COLO668 (cell line): ENCODE measurements at regions not wholly inside any gene's neighbourhood (a gene's known extent, or its start where the extent isn't known, plus 50 kb on each side); places are given as distances from the start of the nearest gene placed in this dataset.

Experiments used
- DNase-seq: peaks from one replicate; lab custom pipeline; 2025; ENCODE audit not compliant: unreplicated experiment; lab: John Stamatoyannopoulos, UW

DNA sequence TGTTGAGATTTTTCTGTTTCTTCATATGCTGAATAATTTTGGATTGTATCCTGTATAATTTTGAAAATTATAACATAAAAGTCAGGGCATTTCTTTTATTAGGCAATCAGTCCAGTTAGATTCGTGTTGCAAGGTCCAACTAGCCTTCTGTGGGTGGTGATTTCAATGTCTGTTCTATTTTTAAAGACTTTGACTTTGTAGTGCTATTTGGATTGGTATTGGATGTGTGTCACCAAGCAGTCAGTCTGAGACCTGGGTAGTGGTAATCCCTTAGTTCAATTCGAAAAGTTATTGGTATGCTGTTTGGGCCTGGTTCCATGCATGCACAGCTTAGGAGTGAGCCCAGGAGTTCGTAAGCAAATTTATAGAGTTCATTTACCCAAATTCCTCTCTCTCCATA is 82.2 kb downstream of the EPDR1 start:
- DNase-seq, result no peak

DNA sequence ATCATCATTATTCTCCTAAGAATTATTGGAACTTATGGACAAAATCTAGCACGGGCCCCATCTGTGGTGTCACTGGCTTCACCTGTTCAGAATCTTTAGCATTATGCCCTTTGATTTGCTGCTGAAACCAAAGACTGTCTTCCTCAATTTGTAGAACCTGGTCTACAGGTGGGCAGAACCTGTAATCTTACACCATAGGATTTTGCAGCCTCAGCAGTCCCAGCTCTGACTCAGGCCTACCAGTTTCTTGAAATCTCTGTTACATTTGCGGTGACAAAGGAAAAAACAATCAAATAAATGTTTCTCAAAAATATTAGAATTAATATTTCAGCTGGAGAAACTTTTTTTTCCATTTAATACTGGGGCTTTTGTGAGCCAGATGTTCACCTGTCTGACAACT is 86.1 kb downstream of the EPDR1 start:
- DNase-seq, result no peak

DNA sequence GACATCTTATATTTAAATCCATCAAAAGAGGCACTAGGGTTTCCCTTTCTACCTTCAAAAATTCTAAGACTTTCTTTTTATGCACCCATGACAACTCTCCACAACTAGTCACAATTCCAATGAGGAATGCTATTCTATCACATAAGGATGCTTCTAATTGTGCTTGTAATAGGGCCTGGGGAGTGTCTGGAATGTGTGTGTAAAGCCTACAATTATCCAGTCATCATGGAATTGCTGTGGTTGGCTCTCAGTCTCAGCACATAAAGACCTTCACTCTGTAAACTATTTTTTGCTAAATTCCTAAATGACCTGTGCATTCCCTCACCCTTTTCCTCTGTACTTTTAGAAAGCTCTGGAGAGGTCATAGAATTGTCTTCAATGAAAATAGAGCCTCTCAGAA is 86.7 kb downstream of the EPDR1 start:
- DNase-seq, result no peak

DNA sequence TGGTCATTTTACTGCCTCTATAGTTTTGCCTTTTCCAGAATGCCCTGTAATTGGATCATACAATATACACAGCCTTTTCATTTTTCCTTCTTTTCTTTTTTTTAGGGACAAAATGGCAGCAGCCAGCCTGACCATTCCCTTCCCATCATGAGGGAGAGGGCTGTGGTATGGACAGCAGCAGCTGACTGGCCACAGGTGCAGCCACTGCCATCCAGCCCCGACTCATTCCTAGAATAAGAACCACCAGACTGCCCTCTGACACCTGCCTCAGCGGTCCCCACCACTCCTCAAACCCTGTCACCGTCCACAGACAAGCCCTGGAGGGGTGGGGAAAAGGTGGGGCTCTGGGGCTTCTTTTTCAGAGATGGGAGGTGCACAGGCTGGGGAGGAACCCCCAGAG is 92.8 kb downstream of the EPDR1 start:
- no peak for DNase-seq

DNA sequence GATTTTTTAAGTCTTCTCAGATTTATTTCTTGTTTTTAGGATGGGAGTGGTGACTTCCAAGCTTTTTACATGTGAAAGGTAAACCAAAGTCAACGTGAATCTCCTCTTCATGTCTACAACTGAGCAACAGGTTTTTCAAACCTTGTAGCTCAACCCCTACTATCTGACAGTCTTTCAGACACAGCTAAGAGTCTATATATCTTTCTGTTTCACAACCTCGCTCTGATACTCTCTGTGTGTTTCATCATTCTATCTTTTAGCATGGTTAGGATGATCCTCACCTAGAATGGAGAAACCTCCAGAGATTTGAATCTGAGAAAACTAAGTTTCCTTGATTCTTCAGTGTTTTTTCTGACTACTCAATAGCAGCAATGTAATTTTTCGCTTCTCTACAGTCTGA is 96.1 kb downstream of the EPDR1 start:
- DNase-seq, result no peak

- no peak for DNase-seq
These were observed 96.9 kb downstream of the EPDR1 start for GRCh38 chr7:38017320-38017719.

- DNase-seq, result no peak
These were observed 99.8 kb downstream of the EPDR1 start for GRCh38 chr7:38020121-38020785.

DNA sequence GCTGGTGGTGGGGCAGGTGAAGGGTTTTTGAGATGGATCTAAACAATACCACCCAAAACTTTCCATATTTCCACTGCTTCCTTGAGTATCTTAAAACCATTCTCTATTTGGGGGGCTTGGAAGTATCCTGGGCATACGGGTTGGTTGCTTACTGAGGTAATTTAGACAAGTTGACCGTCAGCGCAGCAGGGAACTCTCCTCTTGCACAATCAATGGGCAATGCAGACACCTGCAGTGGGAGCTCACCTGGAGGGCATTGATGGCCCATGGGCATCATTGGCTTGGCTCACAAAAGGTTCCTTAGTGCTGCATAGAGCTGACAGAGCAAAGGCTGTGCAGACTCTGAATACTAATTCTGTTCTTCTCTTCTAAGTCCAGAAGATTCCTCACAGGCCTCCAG is 101.5 kb downstream of the EPDR1 start:
- no peak for DNase-seq

GRCh38 chr7:38025815-38026214 is 105.4 kb downstream of the EPDR1 start:
- DNase-seq, result no peak

DNA sequence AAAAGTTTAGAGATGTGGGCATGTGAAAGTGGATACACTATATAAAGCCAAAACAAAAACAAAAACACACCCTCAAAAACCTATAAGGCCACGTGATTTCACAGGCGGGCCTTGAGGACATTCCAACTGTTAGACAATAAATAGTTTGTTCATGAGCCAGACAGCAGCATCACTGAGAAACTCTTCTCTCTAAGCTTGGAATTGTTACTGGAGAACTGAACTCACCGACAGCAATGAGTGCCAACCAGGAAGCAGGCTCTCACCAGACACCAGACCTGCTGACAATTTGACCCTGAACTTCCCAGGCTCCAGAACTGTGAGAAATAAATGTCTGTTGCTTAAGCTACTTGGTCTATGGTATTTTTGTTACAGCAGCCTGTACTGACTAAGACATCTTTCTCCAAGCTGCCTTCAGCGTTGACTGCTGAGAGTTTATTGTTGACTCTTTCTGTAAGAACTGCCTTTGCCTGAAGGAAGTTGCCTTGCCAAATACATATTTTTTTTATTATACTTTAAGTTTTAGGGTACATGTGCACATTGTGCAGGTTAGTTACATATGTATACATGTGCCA is 107.5 kb downstream of the EPDR1 start:
- DNase-seq, result no peak

DNA sequence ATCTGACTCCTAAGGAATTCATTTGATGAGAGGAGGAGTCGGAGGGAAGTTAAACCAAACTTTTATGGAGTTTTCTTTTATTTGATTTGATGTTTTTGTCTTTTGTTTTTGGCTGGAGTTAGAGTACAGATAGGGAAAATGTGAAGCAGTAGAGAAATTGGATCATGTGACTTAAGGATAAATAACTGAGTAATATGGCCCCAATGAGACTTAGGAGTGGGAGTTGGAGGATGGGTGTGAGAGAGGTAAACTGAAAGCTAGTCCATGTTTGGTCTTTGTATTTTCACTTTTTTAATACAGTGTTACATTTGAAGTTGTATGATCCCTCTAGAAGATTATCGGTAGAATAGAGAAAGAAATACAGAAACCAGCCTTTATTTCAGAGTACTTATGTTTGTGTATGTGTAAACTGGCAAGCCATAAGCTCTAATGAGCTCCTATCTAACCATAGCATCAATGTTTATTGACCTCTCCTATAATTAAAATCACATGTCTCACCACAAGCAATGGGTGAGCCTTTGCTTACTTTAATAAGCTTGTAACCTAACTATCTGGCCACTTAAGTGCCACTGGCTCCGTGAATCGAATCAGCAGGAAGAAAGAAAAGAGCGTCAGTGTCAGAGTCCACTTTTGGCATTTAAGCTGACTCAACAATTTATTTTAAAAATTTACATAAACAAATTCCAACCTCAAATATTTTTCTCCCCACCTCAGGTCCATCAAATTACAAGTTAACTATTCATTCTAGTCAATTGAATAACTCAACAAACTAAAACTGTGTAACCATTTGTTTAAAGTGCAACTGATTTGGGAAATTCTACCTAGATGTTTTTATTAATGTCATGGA is 113.8 kb downstream of the EPDR1 start:
- DNase-seq, result no peak

DNA sequence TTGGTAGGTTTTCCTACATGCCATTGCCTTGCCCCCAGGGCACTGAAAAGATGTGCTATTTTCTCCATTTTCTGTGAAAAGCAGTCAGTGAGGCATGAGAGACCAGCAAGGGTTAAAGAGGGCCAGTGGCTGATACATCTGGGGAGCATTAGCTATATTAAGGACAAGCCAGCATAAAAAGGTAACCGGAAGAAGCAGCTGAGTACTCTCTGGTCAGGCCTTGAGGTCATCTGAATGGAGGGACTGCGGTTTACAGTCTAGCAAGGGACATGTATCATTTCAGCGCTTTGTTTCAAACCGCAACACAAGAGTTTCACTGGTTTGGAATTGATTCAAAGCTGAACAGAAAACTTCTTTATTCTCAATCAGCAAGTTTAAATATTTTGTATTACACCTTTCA is 120.4 kb downstream of the EPDR1 start:
- no peak for DNase-seq

DNA sequence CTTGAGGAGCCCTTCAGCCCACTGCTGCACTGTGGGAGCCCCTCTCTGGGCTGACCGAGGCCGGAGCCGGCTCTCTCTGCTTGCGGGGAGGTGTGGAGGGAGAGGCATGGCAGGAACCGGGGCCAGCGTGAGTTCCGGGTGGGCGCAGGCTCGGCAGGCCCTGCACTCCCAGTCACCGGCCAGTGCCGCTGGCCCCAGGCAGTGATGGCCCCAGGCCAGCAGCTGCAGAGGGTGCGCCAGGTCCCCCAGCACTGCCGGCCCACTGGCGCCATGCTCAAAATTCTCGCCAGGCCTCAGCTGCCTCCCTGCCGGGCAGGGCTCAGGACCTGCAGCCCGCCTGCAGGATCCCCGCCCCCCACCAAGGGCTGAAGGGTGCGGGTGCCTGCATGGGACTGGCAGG is 128.4 kb upstream of the STARD3NL start:
- DNase-seq, result no peak

- no peak for DNase-seq
These were observed 126.7 kb upstream of the STARD3NL start for GRCh38 chr7:38051311-38051710.

GRCh38 chr7:38051786-38052185 is 126.3 kb upstream of the STARD3NL start:
- no peak for DNase-seq

- no peak for DNase-seq
These were observed 125.3 kb upstream of the STARD3NL start for GRCh38 chr7:38052786-38053185.

- no peak for DNase-seq
These were observed 123.8 kb upstream of the STARD3NL start for GRCh38 chr7:38054199-38054598.

- no peak for DNase-seq
These were observed 120.2 kb upstream of the STARD3NL start for GRCh38 chr7:38057829-38058228.

- DNase-seq, result no peak
These were observed 117.9 kb upstream of the STARD3NL start for GRCh38 chr7:38060116-38060515.

DNA sequence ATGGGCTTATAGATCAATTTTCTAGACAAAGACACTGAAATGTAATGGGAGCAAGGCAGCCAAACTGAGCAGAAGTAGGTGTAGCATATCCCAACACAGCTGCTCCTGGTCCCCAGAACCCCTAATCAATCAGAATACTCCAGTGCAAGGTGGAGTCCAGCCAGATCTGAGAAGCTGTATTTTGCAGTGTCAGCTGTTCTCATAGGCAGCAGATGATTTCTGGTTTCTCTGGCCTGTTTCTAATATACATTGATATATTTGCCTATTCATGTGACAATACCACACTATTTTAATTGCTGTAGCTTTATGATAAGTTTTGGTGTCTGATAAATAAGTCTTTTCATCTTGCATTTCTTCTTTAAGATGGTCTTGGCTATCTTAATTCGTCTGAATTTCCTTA is 117.4 kb upstream of the STARD3NL start:
- DNase-seq, result no peak

DNA sequence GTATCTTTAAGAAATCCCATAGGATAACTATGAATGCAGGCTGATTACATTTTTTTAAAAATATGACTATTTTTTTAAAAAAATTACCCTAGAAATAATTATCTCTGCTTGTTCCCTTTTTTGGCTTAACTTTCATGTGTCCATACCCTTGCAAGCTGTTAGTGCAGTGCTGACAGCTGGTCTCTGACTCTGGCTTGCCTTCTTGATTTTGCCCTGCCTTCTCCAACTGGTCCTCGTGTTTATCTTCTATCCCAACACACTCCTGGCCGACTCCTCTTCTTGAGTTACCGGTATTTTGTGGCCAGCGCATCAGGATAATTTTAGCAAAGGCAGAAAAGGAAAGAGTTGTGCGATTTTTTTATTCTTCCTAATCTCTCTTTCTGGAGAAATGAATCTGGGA is 111.7 kb upstream of the STARD3NL start:
- DNase-seq, result no peak

DNA sequence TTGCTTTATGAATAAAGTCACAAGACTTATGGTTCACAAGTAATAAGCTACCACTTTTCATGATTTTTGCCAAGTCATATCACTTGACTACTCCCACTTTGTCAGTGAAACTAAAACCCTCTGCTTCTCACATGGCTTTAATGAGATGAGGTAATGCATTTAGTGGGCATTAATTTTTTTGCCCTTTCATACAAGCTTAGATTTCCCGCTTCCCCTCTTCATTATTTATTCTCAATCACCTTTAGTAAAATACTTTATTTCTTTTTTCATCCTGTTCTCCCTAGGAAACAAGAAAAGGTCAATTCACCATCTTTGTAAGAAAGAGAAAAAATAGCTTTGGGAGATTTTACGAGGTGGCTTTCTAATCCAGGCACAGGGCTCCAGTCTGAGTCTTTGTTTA is 109.6 kb upstream of the STARD3NL start:
- DNase-seq, result no peak
